GM10266 (cell line): ENCODE measurements at regions not wholly inside any gene's neighbourhood (a gene's known extent, or its start where the extent isn't known, plus 50 kb on each side); places are given as distances from the start of the nearest gene placed in this dataset.
"Not testable (repeated sequence)": the region's sequence is repeated elsewhere in the genome, so short reads cannot be mapped to it uniquely, and the experiment has no call there.

Source experiments
- DNase-seq: peaks from one replicate; pipeline ENCODE4 v3.0.0; 2012; ENCODE audit errors: extremely low spot score
- TF ChIP-seq, protein P1 (sequence below): IDR thresholded peaks from 2 replicates; pipeline ENCODE4 v1.5.1; 2012; ENCODE audit warnings: mild to moderate bottlenecking, low read depth; ENCODE audit not compliant: control insufficient read depth, insufficient read depth; ENCODE audit errors: missing control alignments

DNA sequence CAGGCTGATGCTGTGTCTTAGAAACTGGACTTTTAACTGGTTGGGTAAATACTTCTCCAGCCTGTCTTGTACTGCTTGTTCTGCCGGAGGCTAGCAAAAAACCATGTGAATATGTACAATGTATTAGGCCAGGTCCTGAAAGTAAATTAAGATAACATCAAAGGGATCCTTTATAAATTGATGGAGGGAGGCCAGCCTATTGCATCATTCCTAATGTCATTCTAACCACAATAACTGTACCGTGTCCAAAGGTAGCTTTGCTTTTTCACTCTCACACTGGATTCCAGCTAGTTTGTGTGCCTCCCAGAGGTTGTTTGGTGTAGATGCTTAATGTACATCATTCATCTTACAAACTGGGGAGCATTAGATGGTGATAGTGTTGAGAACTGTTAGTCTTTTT, 91.2 kb upstream of the SEM1 start:
- TF ChIP-seq, protein P1, sequence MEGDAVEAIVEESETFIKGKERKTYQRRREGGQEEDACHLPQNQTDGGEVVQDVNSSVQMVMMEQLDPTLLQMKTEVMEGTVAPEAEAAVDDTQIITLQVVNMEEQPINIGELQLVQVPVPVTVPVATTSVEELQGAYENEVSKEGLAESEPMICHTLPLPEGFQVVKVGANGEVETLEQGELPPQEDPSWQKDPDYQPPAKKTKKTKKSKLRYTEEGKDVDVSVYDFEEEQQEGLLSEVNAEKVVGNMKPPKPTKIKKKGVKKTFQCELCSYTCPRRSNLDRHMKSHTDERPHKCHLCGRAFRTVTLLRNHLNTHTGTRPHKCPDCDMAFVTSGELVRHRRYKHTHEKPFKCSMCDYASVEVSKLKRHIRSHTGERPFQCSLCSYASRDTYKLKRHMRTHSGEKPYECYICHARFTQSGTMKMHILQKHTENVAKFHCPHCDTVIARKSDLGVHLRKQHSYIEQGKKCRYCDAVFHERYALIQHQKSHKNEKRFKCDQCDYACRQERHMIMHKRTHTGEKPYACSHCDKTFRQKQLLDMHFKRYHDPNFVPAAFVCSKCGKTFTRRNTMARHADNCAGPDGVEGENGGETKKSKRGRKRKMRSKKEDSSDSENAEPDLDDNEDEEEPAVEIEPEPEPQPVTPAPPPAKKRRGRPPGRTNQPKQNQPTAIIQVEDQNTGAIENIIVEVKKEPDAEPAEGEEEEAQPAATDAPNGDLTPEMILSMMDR: no peak
- no peak for DNase-seq

DNA sequence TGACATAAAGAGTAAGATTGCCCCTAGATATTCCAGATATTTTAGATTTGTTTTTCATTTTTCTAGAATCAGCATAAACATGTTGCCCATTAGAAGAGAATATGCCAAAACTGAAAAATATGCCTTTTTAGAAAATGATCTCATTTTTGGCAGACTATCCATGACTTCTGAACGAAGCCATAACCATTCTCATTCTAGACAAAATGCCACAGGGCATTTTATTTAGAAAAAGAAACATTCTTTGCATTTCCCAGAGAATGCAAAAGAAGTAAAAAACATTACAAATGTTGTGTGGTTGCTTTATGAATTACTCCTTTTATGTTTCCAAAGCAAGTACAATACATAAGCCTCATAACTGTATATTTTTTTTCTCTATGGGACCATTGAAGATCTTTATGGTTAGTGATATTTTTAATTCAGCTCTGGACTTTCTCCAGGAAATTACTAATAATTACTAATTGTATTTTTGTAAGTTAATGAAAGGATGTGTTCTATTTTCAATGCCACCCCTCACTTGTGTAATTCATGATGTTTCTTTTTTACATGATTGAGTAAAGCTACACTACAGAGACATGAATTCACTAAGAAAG, 109.6 kb upstream of the SEM1 start:
- DNase-seq: no peak
- TF ChIP-seq, protein P1: no peak

DNA sequence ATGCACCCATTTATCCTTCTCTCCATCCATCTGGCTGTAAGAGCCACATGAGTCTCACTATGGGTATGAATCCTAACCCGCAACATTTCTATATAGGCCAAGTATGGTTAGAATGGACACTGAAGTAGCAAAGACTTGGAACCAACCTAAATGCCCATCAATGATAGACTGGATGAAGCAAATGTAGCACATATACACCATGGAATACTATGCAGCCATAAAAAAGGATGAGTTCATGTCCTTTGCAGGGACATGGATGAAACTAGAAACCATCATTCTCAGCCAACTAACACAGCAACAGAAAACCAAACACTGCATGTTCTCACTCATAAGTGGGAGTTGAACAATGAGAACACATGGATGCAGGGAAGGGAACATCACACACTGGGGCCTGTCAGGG, 111.5 kb upstream of the SEM1 start:
- DNase-seq: not testable (repeated sequence)

GRCh38 chr7:96822824-96823223, 113.2 kb upstream of the SEM1 start:
- TF ChIP-seq, protein P1: no peak
- DNase-seq: no peak

- no peak for DNase-seq
- TF ChIP-seq, protein P1: no peak
Observed at GRCh38 chr7:96823274-96823673, 113.6 kb upstream of the SEM1 start.

DNA sequence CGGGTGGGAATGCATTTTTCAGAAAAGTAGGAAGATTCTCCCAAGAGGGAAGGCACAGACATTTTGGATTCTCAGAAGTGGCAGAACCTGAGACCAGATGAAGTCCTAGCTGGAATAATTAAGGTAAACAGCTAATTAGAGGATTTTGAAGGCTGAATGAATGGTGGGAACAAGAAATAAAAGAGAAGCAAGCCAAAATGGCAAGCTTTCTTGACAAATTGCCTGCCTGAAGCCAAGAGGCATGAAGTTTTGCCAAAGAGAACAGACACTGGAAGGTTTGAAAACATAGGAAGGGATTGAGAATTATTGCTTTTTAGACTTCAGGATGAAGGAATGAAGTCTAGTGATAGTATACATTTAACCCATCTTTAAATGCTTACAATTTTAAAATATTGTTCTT, 115.0 kb upstream of the SEM1 start:
- DNase-seq: no peak
- TF ChIP-seq, protein P1: no peak

- DNase-seq: no peak
- TF ChIP-seq, protein P1: no peak
Observed at GRCh38 chr7:96825285-96825684, 115.6 kb upstream of the SEM1 start.

DNA sequence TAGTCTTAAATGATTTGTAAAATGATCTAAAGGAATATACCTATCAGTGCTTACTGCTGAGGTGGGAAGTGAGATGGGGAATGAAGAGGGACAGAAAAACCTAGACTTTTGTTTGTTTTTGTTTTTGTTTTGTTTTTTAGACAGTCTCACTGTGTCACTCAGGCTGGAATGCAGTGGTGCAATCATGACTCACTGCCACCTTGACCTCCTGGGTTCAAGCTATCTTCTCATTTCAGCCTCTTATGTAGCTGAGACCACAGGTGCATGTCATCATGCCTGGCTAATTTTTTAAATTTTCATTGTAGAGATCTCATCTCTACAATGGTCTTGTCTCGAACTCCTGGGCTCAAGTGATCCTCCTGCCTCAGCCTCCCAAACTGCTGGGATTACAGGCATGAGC, 116.4 kb upstream of the SEM1 start:
- no peak for DNase-seq
- TF ChIP-seq, protein P1: no peak
